ENCODE measurements at regions not wholly inside any gene's neighbourhood (a gene's known extent, or its start where the extent isn't known, plus 50 kb on each side); places are given as distances from the start of the nearest gene placed in this dataset.

DNA sequence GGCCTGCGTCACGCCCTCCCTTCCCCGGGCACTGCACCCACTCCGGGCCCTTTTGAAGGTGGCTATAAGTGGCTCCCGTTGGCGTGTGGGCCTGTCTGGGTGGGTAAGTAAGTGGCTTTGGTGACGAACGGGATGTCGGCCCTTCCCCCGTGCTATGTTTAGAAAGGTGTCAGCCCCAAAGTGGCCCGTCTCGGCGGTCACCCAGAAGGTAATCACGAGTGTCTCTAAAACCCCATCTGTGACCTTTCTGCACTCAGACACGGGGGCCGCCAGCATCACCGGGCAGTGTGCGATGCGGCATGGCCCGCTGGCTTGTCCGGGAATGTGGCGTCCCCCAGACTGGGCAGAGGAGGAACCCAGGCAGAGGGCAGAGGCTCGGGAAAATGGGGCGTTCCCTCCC lies 88.2 kb downstream of the IRX5 start (continued):
- TF ChIP-seq, protein P1, sequence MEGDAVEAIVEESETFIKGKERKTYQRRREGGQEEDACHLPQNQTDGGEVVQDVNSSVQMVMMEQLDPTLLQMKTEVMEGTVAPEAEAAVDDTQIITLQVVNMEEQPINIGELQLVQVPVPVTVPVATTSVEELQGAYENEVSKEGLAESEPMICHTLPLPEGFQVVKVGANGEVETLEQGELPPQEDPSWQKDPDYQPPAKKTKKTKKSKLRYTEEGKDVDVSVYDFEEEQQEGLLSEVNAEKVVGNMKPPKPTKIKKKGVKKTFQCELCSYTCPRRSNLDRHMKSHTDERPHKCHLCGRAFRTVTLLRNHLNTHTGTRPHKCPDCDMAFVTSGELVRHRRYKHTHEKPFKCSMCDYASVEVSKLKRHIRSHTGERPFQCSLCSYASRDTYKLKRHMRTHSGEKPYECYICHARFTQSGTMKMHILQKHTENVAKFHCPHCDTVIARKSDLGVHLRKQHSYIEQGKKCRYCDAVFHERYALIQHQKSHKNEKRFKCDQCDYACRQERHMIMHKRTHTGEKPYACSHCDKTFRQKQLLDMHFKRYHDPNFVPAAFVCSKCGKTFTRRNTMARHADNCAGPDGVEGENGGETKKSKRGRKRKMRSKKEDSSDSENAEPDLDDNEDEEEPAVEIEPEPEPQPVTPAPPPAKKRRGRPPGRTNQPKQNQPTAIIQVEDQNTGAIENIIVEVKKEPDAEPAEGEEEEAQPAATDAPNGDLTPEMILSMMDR (conservative IDR thresholded peaks at IDR 0.05; ENCODE audit: low read depth in 2 of 2): no peak
- TF ChIP-seq NANOG (IDR thresholded peaks at IDR 0.05; ENCODE audit: borderline replicate concordance): no peak
- no peak for TF ChIP-seq EZH2 (IDR thresholded peaks at IDR 0.05; ENCODE audit: low read depth, unreplicated experiment)
- no peak for TF ChIP-seq ZNF462 (CRISPR knock-in tag; IDR thresholded peaks at IDR 0.05)
- TF ChIP-seq CREB1 (CRISPR knock-in tag; IDR thresholded peaks at IDR 0.05; ENCODE audit: low read depth): no peak
- TF ChIP-seq ETS1 (IDR thresholded peaks at IDR 0.05): no peak
